PC-3 (cell line): ENCODE measurements at regions not wholly inside any gene's neighbourhood (a gene's known extent, or its start where the extent isn't known, plus 50 kb on each side); places are given as distances from the start of the nearest gene placed in this dataset.
A peak's percentile ranks its signal among the peaks of the same experiment; 100 is the strongest.

Source experiments
- ATAC-seq: fragments of 200-7000 bp; cut with Tn5 transposase; 2 replicates; pipeline ENCODE4 v1.9.1; 2020; ENCODE audit warnings: mild to moderate bottlenecking, moderate library complexity
- BruUV-seq: library from RNA; stranded (reverse); fragments of 400-500 nt; replicated peaks from 2 replicates; lab custom pipeline; 2021; lab: Mats Ljungman, UMichigan
- CTCF ChIA-PET: fragments of 300-600 bp; sonication (Branson Sonifier 250); formaldehyde crosslinking; loops from one replicate; lab custom pipeline; 2022; ENCODE audit warnings: antibody characterized with exemption; lab: Charles Lee
- POLR2A ChIA-PET: fragments of 300-600 bp; sonication (Branson Sonifier 250); formaldehyde crosslinking; loops from one replicate; lab custom pipeline; 2022; ENCODE audit warnings: antibody characterized with exemption; ENCODE audit not compliant: unreplicated experiment; lab: Charles Lee
- DNase-seq: peaks from one replicate; pipeline ENCODE4 v3.0.0-alpha.2; 2015
- H2AFZ ChIP-seq: fragments of 300-600 bp; sonication (generic); 2 replicates; pipeline ENCODE4 v1.6.0; 2016; ENCODE audit warnings: antibody characterized with exemption, low read length
- H3F3A ChIP-seq: fragments of 300-600 bp; sonication (generic); one replicate; pipeline ENCODE4 v1.6.0; 2017; ENCODE audit warnings: antibody characterized with exemption, low read length, control low read depth, mild to moderate bottlenecking; ENCODE audit not compliant: unreplicated experiment
- H3K27ac ChIP-seq: fragments of 300-600 bp; sonication (generic); 2 replicates; pipeline ENCODE4 v1.5.1; 2016; ENCODE audit warnings: mild to moderate bottlenecking, low read length
- H3K27me3 ChIP-seq: fragments of 300-600 bp; sonication (generic); 2 replicates; pipeline ENCODE4 v1.6.1; 2016; ENCODE audit warnings: low read length, mixed read lengths
- H3K36me3 ChIP-seq: fragments of 300-600 bp; sonication (generic); 2 replicates; pipeline ENCODE4 v1.6.1; 2016; ENCODE audit warnings: low read depth, mixed run types, low read length, mixed read lengths
- H3K4me1 ChIP-seq: fragments of 300-600 bp; sonication (generic); 2 replicates; pipeline ENCODE4 v1.5.1; 2016; ENCODE audit warnings: low read length; ENCODE audit not compliant: insufficient read depth
- H3K4me2 ChIP-seq: fragments of 300-600 bp; sonication (generic); 2 replicates; pipeline ENCODE4 v1.6.0; 2016; ENCODE audit warnings: low read length
- H3K4me3 ChIP-seq: fragments of 300-600 bp; sonication (generic); 2 replicates; pipeline ENCODE4 v1.5.1; 2016; ENCODE audit warnings: mild to moderate bottlenecking, low read length, mixed read lengths
- H3K79me2 ChIP-seq: fragments of 300-600 bp; sonication (generic); 2 replicates; pipeline ENCODE4 v1.6.1; 2017; ENCODE audit warnings: low read length, mixed read lengths
- H3K9ac ChIP-seq: fragments of 300-600 bp; sonication (generic); 2 replicates; pipeline ENCODE4 v1.6.0; 2016; ENCODE audit warnings: mild to moderate bottlenecking, low read length
- H3K9me2 ChIP-seq: fragments of 300-600 bp; sonication (generic); replicated peaks from 2 replicates; pipeline ENCODE4 v1.6.1; 2016; ENCODE audit warnings: mixed run types, low read length, mixed read lengths
- H3K9me3 ChIP-seq: fragments of 300-600 bp; sonication (generic); 2 replicates; pipeline ENCODE4 v1.6.1; 2016; ENCODE audit warnings: low read length, mixed read lengths
- H4K20me1 ChIP-seq: fragments of 300-600 bp; sonication (generic); 2 replicates; pipeline ENCODE4 v1.6.1; 2016; ENCODE audit warnings: low read length, mixed read lengths
- CTCF ChIP-seq: fragments of 300-600 bp; sonication (generic); conservative IDR thresholded peaks from 2 replicates; pipeline ENCODE4 v1.5.1; 2017; ENCODE audit warnings: antibody characterized with exemption, low read depth, mild to moderate bottlenecking, low read length
- EZH2 ChIP-seq: fragments of 300-600 bp; sonication (generic); IDR thresholded peaks from one replicate; pipeline ENCODE4 v1.6.1; 2017; ENCODE audit warnings: antibody characterized with exemption, mild to moderate bottlenecking, low read length; ENCODE audit not compliant: unreplicated experiment
- EZH2phosphoT487 ChIP-seq: fragments of 300-600 bp; sonication (generic); IDR thresholded peaks from 2 replicates; pipeline ENCODE4 v1.6.1; 2018; ENCODE audit warnings: mild to moderate bottlenecking, antibody characterized with exemption, low read length, borderline replicate concordance
- intact Hi-C: fragments of 100-400 bp; cut with micrococcal nuclease; formaldehyde crosslinking; loops from 2 replicates; pipeline ENCODE4 v1.9.0; 2023

GRCh38 chr5:13003457-13003856 lies 941.0 kb downstream of the DNAH5 start:
- H3K9me3 ChIP-seq = no peaks in the 10 kb centered on the region
- H3K27me3 ChIP-seq = no peaks in the 10 kb centered on the region
- no peak for ATAC-seq
- no peak overlapping the region for H3K4me2 ChIP-seq
- TF ChIP-seq CTCF = no peak
- TF ChIP-seq EZH2phosphoT487 = no peak
- no peak for TF ChIP-seq EZH2
- POLR2A ChIA-PET = no interaction called here
- intact Hi-C loops = no loop called here
- DNase-seq = no peak
- no peaks in the 10 kb centered on the region for H3K36me3 ChIP-seq
- H3K9me2 ChIP-seq = no peaks in the 10 kb centered on the region
- H3K79me2 ChIP-seq = no peaks in the 10 kb centered on the region
- no peak overlapping the region for H3K9ac ChIP-seq
- H4K20me1 ChIP-seq = no peaks in the 10 kb centered on the region
- BruUV-seq = no TSS peak
- H3K4me1 ChIP-seq = peaks cover 5% of the 10 kb centered on the region; the same call in 1 of the 2 replicates
- no peak overlapping the region for H3K27ac ChIP-seq
- no peaks in the 10 kb centered on the region for H3F3A ChIP-seq
- H2AFZ ChIP-seq = no peak overlapping the region
- CTCF ChIA-PET = no interaction called here
- no peak overlapping the region for H3K4me3 ChIP-seq

- BruUV-seq = no TSS peak
- no peak overlapping the region for H3K4me3 ChIP-seq
- POLR2A ChIA-PET = no interaction called here
Observed at GRCh38 chr5:12999667-13000066, 944.8 kb downstream of the DNAH5 start.

More at GRCh38 chr5:12999667-13000066, 944.8 kb downstream of the DNAH5 start:
- Histone ChIP-seq H3F3A (no peaks in the 10 kb centered on the region), H3K27me3 (no peaks in the 10 kb centered on the region), H3K79me2 (no peaks in the 10 kb centered on the region), H4K20me1 (no peaks in the 10 kb centered on the region), H3K27ac (no peak overlapping the region), H3K4me1 (peaks cover 15% of the 10 kb centered on the region; the same call in 1 of the 2 replicates), H3K36me3 (no peaks in the 10 kb centered on the region), H3K4me2 (no peak overlapping the region), H3K9me2 (peaks cover under 1% of the 10 kb centered on the region; the same call in 1 of the 2 replicates), H3K9ac (no peak overlapping the region), H2AFZ (no peak overlapping the region), H3K9me3 (no peaks in the 10 kb centered on the region)
- TF ChIP-seq EZH2phosphoT487 (no peak), EZH2 (no peak), CTCF (no peak)
- DNase-seq (peak; percentile 70), ATAC-seq (peak; percentile 77)
- intact Hi-C loops = no loop called here
- CTCF ChIA-PET = no interaction called here
